Type B pancreatic cell (in vitro differentiated cells): ENCODE measurements at regions not wholly inside any gene's neighbourhood (a gene's known extent, or its start where the extent isn't known, plus 50 kb on each side); places are given as distances from the start of the nearest gene placed in this dataset.

ENCODE experiments used
- DNase-seq: peaks from one replicate; pipeline ENCODE4 v3.0.0; 2021; ENCODE audit warnings: mixed read lengths; ENCODE audit not compliant: unreplicated experiment; ENCODE audit errors: extremely low spot score
- H3K27ac Mint-ChIP-seq: 2 replicates; pipeline ENCODE4 v1.8.0; 2021; ENCODE audit warnings: mild to moderate bottlenecking, mixed read lengths
- H3K27me3 Mint-ChIP-seq: 2 replicates; pipeline ENCODE4 v1.8.0; 2021; ENCODE audit warnings: mixed read lengths
- H3K36me3 Mint-ChIP-seq: 2 replicates; pipeline ENCODE4 v1.8.0; 2021; ENCODE audit warnings: mixed read lengths
- H3K4me1 Mint-ChIP-seq: one replicate; pipeline ENCODE4 v1.8.0; 2021; ENCODE audit warnings: mixed read lengths; ENCODE audit not compliant: unreplicated experiment
- H3K4me3 Mint-ChIP-seq: 2 replicates; pipeline ENCODE4 v1.8.0; 2021; ENCODE audit warnings: mild to moderate bottlenecking, mixed read lengths
- H3K9me3 Mint-ChIP-seq: 2 replicates; pipeline ENCODE4 v1.8.0; 2021; ENCODE audit warnings: mixed read lengths
- CTCF ChIP-seq: fragments of 200-600 bp; sonication (generic); conservative IDR thresholded peaks from 2 replicates; pipeline ENCODE4 v1.5.0; 2021; ENCODE audit warnings: antibody characterized with exemption, mild to moderate bottlenecking

GRCh38 chr2:228793116-228793515 is 478.0 kb downstream of the PID1 start:
- no peak for TF ChIP-seq CTCF
- no peaks in the 10 kb centered on the region for H3K9me3 Mint-ChIP-seq
- H3K36me3 Mint-ChIP-seq = no peaks in the 10 kb centered on the region
- H3K27ac Mint-ChIP-seq = no peak overlapping the region
- H3K27me3 Mint-ChIP-seq = no peaks in the 10 kb centered on the region
- no peak overlapping the region for H3K4me3 Mint-ChIP-seq
- peaks cover 3% of the 10 kb centered on the region for H3K4me1 Mint-ChIP-seq
- DNase-seq = no peak

GRCh38 chr2:228786901-228787300 is 484.2 kb downstream of the PID1 start:
- H3K4me3 Mint-ChIP-seq = no peak overlapping the region
- no peaks in the 10 kb centered on the region for H3K9me3 Mint-ChIP-seq
- no peaks in the 10 kb centered on the region for H3K36me3 Mint-ChIP-seq
- TF ChIP-seq CTCF = no peak
- H3K27ac Mint-ChIP-seq = no peak overlapping the region
- H3K27me3 Mint-ChIP-seq = peaks cover 3% of the 10 kb centered on the region
- no peak for DNase-seq
- H3K4me1 Mint-ChIP-seq = no peaks in the 10 kb centered on the region

- no peaks in the 10 kb centered on the region for H3K9me3 Mint-ChIP-seq
- no peak overlapping the region for H3K4me3 Mint-ChIP-seq
- H3K36me3 Mint-ChIP-seq = no peaks in the 10 kb centered on the region
- no peak overlapping the region for H3K27ac Mint-ChIP-seq
- no peaks in the 10 kb centered on the region for H3K4me1 Mint-ChIP-seq
- no peak for TF ChIP-seq CTCF
- no peak for DNase-seq
- peaks cover 7% of the 10 kb centered on the region for H3K27me3 Mint-ChIP-seq
Measured at GRCh38 chr2:228782281-228782680, 488.8 kb downstream of the PID1 start.

- no peak overlapping the region for H3K27ac Mint-ChIP-seq
- peaks cover 5% of the 10 kb centered on the region for H3K27me3 Mint-ChIP-seq
- no peaks in the 10 kb centered on the region for H3K36me3 Mint-ChIP-seq
- TF ChIP-seq CTCF = no peak
- no peaks in the 10 kb centered on the region for H3K9me3 Mint-ChIP-seq
- no peak overlapping the region for H3K4me3 Mint-ChIP-seq
- DNase-seq = no peak
- H3K4me1 Mint-ChIP-seq = no peaks in the 10 kb centered on the region
Measured at GRCh38 chr2:228777855-228778355, 493.2 kb downstream of the PID1 start.

GRCh38 chr2:228774548-228774947 is 496.5 kb downstream of the PID1 start:
- DNase-seq = no peak
- no peaks in the 10 kb centered on the region for H3K36me3 Mint-ChIP-seq
- TF ChIP-seq CTCF = no peak
- no peaks in the 10 kb centered on the region for H3K4me1 Mint-ChIP-seq
- no peak overlapping the region for H3K4me3 Mint-ChIP-seq
- H3K27me3 Mint-ChIP-seq = peaks cover 5% of the 10 kb centered on the region
- no peaks in the 10 kb centered on the region for H3K9me3 Mint-ChIP-seq
- H3K27ac Mint-ChIP-seq = no peak overlapping the region

GRCh38 chr2:228771774-228772173 is 499.3 kb downstream of the PID1 start:
- no peaks in the 10 kb centered on the region for H3K9me3 Mint-ChIP-seq
- DNase-seq = no peak

More at GRCh38 chr2:228771774-228772173, 499.3 kb downstream of the PID1 start:
- no peaks in the 10 kb centered on the region for H3K27me3 Mint-ChIP-seq
- no peaks in the 10 kb centered on the region for H3K36me3 Mint-ChIP-seq
- no peak overlapping the region for H3K27ac Mint-ChIP-seq
- no peaks in the 10 kb centered on the region for H3K4me1 Mint-ChIP-seq
- no peak overlapping the region for H3K4me3 Mint-ChIP-seq
- TF ChIP-seq CTCF = no peak
